Brain pericyte (primary cell): ENCODE measurements at regions not wholly inside any gene's neighbourhood (a gene's known extent, or its start where the extent isn't known, plus 50 kb on each side); places are given as distances from the start of the nearest gene placed in this dataset.
"Not testable (repeated sequence)": the region's sequence is repeated elsewhere in the genome, so short reads cannot be mapped to it uniquely, and the experiment has no call there.

Experiments used
- DNase-seq: peaks from one replicate; pipeline ENCODE4 v3.0.0-alpha.2; 2012; ENCODE audit warnings: low read depth, low spot score

DNA sequence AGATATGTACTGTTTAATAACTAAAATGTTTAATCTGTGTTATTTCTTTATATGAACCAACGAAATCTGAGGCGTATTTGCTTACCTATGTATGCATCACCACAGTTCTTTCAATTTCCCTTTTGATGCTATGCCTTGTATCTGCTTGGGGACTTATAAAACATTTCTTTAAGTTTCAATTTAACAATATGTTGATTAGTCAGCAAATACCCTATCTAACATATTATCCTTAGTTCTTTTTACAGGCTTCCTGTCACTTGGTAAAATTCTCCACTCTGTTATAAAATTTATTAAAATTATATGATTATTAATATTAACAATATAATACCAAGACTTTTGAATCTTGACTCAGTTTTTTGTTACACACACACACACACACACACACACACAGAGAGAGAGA, 174.3 kb downstream of the CPS1 start:
- no peak for DNase-seq

DNA sequence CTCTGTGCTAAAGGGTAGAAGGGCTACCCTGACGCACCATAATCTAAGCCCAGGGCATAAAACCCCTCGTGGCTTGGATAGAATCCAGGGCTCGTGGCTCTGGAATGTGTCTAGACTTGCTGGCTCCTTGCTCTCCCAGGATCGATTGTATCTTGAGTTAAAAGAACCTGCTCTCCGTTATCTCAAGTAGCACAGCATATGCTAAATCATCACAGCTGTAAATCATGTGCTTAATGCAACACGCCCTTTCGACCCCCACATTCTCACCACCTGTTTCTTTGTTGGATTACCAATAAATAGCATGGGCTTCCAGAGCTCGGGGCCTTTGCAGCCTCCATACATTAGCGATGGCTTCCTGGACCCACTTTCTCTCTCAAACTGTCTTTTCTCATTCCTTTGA, 190.4 kb downstream of the CPS1 start:
- DNase-seq, result not testable (repeated sequence)

DNA sequence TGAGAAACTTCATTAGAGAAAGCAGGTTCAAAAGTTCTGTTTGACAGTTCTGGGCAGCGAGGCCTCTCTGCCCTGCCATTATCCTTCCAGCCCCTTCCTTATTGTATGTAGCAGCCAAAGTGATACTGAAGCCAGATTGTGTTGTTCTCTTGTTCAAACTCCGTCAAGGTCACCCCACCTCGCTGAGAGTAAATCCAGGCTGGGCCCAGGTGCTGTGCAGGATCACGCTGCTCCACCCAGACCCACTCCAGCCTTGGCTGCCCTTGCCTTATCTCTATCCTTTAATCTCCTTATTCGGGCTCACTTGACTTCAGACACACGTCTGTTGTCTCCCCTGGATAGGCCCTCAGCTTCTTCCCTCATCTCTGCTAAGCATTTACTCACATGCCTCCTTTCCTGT, 196.1 kb downstream of the CPS1 start:
- no peak for DNase-seq

GRCh38 chr2:210753386-210753785, 197.0 kb downstream of the CPS1 start:
- DNase-seq, result no peak

DNA sequence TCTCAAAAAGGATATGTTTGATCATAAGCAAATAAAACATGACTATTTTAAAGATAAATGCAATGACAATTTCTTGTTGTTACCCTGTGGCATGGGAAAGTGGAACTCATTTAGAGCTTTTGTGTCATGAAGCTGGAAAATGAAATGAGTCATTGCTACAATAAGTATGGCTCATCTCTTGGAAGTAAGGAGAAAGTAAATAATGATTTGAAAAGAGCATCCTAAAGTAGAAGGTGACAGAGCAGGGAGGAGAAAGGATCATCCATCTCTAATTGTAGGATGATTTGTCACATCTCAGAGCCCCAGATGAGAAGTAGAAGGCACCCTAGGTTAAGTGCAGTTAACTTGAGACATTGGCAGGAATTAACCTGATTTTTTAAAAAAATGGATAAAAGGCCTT, 200.5 kb downstream of the CPS1 start:
- DNase-seq, result no peak

DNA sequence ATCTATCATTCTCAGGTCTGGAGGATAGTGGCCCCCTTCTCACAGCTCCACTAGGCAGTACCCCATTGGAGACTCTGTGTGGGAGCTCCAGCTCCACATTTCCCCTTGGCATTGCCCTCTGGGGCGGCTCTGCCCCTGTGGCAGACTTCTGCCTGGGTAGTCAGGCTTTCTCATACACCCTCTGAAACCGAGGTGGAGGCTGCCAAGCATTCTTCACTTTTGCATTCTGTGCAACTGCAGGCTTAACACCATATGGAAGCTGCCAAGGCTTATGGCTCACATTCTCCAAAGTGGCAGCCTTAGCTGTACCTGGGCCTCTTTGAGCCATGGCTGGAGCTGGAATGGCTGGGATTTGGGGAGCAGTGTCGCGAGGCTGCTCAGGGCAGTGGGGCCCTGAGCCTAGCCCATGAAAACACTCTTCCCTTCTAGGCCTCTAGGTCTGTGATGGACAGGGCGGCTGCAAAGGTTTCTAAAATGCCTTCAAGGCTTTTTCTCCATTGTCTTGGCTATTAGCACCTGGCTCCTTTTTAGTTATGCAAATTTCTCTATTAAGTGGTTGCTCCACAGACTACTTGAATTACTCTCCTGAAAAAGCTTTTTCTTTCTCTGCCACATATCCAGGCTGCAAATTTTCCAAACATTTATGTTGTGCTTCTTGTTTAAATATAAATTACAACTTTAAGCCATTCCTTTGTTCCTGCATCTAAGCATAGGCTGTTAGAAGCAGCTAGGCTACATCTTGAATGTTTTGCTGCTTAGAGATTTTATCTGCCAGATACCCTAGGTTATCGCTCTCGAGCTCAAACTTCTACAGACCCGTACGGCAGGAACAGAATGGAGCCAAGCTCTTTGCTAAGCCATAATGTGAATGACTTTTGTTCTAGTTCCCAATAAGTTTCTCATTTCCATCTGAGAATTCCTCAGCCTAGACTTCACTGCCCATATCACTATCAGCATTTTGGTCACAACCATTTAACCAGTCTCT, 206.5 kb downstream of the CPS1 start:
- no peak for DNase-seq

DNA sequence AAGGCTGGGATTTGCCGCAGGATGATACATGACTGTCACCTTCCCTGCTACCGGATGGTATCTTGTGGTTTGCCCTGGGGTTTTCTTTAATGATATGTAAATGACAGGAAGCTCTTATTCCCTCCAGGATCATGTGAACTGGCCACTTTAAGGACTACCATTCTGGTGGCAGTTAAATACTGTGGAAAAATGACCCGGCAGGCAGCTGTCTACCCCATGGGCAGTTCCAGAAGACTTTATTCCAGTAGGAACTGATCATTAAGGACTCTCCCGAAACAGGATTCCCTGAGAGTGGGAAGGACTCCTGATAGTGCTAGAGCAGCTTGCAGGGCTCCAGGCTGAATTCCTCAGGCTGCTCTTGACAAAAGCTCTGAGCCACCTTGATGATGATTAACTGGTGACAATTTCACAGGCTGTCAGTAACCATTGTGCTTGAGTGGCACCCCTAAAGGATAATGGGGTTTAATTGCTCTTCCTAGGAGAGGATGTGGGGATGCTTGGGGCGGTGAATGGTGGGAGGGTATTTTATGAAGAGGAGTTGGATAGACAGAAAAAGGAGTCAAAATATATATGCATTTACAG, 212.0 kb downstream of the CPS1 start:
- no peak for DNase-seq

DNA sequence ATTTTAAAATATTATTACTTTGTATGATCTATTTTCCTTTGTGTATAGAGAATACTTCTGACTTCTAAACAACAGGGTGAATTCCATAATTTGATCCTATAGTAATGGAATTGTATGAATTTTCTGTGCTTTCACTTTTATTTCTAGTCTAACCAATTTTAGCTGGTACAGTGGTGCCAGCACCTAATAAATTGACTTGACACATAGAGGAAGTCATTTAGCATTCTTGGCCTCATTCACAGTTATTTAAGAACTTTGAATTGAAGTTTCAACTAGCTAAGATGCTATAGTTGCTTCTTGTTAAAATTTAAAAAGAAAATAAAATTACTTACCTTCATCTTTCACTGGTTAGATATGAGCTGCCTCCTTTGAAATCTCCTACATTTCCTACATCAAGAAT, 220.4 kb downstream of the CPS1 start:
- no peak for DNase-seq

GRCh38 chr2:210782222-210782621, 225.8 kb downstream of the CPS1 start:
- no peak for DNase-seq

DNA sequence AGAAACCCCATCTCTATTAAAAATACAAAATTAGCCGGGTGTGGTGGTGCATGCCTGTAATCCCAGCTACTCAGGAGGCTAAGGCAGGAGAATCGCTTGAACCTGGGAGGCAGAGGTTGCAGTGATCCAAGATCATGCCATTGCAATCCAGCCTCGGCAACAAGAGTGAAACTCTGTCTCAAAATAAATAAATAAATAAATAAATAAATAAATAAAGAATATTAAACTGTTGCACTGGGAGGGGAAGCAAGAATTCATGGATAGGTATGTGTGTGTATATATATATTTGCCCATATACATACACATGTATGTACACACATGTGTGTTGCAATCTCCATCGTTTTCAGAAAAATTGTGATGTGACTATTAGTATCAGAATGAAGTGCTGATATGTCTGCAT, 231.4 kb downstream of the CPS1 start:
- not testable (repeated sequence) for DNase-seq

DNA sequence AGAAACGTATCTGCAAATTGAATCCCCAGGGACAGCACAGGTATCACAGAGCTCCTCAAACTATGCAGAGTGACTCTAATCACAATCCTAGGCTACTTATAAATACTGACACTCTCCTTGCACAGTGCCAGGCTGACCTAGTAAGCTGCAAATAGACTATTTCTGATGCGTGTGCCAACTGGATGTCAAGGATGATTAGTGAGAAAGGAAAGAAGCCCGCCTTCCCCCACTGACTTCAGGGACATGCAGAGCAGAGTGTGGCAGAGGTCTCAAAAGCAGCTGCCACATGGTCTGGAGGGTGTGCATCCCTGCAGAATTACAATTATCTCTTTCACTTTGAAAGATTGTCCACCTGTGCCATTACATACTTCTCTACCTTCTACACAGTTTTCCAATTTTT, 235.6 kb downstream of the CPS1 start:
- no peak for DNase-seq

DNA sequence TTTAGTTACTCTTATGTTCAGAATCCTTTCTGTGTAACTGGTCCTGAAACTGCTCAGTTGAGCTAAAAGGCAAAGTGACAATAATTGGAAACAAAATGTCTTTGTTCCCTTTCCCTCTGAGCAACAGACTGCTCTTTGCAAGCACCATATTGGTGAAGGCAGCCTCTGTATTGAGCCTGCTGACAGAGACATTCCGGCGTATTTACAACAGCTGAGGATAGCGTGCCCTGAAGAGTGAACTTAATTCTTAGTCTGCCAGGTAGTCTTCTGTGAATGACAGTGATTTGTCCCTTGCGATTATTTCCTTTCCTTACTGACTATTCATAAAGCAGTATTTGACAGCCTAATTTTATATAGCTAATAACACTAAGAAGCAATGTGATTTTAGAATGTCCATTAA, 239.1 kb downstream of the CPS1 start:
- DNase-seq, result no peak

DNA sequence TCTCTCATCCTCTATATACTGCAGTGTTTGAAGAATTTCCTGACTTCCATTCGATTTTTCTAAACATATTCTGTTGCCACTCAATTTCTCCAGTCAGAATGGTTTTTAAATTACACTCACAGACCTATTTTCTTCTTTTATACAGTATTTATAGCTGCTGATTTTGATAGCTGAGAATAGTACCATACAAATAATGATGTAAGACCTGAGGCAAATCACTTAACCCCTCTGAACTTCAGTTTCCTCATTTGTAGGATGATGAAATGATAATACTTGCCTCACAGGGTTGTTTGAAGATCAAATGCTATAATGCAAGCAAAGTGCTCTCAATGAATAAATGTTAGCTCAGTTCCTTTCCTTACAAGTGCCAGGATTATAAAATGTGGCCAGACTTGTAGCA, 241.8 kb downstream of the CPS1 start:
- DNase-seq, result no peak

GRCh38 chr2:210814251-210815025, 258.0 kb downstream of the CPS1 start:
- no peak for DNase-seq

GRCh38 chr2:210816769-210817168, 260.4 kb downstream of the CPS1 start:
- DNase-seq, result no peak

GRCh38 chr2:210818473-210818872, 262.1 kb downstream of the CPS1 start:
- DNase-seq, result no peak

- no peak for DNase-seq
Observed at GRCh38 chr2:210833403-210833802, 277.0 kb downstream of the CPS1 start.

GRCh38 chr2:210839034-210839433, 282.6 kb downstream of the CPS1 start:
- DNase-seq, result no peak

- no peak for DNase-seq
Observed at GRCh38 chr2:210839450-210839849, 283.1 kb downstream of the CPS1 start.

- DNase-seq, result no peak
Observed at GRCh38 chr2:210842896-210843295, 286.5 kb downstream of the CPS1 start.

DNA sequence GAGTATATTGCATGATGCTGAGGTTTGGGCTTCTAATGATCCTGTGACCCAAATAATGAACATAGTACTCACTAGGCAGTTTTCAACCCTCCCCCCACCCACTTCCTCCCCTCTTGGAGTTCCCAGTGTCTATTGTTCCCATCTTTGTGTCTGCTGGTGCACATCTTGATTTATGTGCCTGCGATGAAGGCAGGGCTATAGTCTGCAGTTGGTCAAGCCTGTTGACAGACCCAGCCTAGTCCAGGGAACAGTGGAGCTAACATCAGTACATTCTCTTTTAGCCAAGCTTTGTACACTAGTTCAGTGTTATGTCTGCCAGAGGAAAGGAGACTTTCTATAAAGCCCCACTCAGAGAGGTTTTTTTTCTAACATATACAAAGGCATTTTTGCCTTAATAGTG, 287.6 kb downstream of the CPS1 start:
- DNase-seq, result no peak

DNA sequence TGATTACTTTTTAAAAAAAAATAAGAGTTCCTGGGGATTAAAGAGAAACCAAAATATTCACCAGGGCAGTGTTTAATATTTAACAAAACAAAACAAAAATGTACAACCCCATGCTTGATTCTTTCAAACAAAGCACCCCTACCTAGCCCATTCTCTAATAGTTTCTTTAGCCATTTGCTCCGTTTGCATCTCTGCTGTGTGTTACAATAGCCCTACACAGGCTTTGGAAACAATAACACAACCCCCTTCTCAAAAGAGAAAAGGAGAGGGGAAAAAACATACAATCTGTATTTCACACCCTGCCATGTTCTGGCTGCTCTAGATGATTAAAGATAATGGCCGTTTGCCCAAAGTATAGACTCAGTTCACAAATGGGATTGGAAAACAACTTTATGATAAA, 302.9 kb downstream of the CPS1 start:
- DNase-seq, result no peak
